ENCODE measurements at regions not wholly inside any gene's neighbourhood (a gene's known extent, or its start where the extent isn't known, plus 50 kb on each side); places are given as distances from the start of the nearest gene placed in this dataset.

DNA sequence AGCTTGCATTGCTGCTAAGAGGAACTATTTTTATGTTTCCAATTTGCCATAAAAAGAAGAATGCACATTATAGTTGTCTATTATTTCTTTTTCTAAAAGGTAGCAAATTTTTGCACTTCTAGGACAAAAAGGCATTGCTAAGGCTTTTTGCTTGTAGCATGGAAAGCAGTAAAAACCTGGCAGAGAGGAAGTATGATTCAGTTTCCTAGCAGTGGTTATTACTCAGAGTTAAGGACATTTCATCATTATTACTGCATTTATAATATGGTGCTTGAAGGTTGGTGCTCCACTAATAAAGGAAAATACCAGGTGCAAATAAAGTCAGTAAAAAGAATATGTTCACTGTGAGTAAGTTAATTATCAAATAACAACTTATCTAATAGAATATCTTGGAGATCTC, 179.8 kb upstream of the PLPPR1 start:
- CTCF ChIA-PET, result no interaction called here
- no peak for TF ChIP-seq L3MBTL2 (conservative IDR thresholded peaks at IDR 0.05)
- no peak for TF ChIP-seq BHLHE40 (IDR thresholded peaks at IDR 0.05; ENCODE audit: borderline replicate concordance)
- no peak for TF ChIP-seq LEF1 (IDR thresholded peaks at IDR 0.05; ENCODE audit: borderline replicate concordance)
- no peak for TF ChIP-seq FOXK2 (IDR thresholded peaks at IDR 0.05)
- no peak for TF ChIP-seq ZNF384 (IDR thresholded peaks at IDR 0.05)
- DNase-seq (ENCODE audit: extremely low spot score), result no peak
- POLR2A ChIA-PET, result no interaction called here

DNA sequence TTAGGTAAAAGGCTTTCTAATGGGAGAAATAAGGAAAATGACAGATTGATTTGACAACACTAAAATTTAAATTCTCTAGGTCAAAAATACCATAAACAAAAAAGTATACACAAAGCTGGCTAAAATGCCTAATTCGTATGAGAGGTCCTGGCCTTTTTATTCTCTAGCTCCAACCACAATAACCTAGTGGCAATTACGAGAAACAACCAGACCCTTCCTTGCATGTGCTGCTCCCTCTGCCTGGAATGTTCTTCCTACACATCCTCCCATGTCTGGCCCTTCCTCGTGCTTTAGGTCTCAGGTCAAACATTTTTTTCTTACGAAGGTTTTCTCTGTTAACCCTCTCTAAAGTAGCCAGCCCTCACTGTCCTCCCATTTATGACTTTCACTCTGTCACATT, 176.4 kb upstream of the PLPPR1 start:
- ChIA-PET POLR2A (no interaction called here), CTCF (no interaction called here)
- no peak for TF ChIP-seq HDGF (IDR thresholded peaks at IDR 0.05; ENCODE audit: borderline replicate concordance)
- TF ChIP-seq BHLHE40 (IDR thresholded peaks at IDR 0.05; ENCODE audit: borderline replicate concordance), result no peak
- TF ChIP-seq L3MBTL2 (conservative IDR thresholded peaks at IDR 0.05), result no peak
- no peak for TF ChIP-seq SUZ12 (IDR thresholded peaks at IDR 0.05)
- TF ChIP-seq LEF1 (IDR thresholded peaks at IDR 0.05; ENCODE audit: borderline replicate concordance), result no peak
- no peak for TF ChIP-seq NFRKB (IDR thresholded peaks at IDR 0.05)
- no peak for TF ChIP-seq FOXA1 (IDR thresholded peaks at IDR 0.05)
- no peak for TF ChIP-seq FOXM1 (IDR thresholded peaks at IDR 0.05; ENCODE audit: borderline replicate concordance)
- no peak for TF ChIP-seq ARNT (IDR thresholded peaks at IDR 0.05)
- TF ChIP-seq, protein P1, sequence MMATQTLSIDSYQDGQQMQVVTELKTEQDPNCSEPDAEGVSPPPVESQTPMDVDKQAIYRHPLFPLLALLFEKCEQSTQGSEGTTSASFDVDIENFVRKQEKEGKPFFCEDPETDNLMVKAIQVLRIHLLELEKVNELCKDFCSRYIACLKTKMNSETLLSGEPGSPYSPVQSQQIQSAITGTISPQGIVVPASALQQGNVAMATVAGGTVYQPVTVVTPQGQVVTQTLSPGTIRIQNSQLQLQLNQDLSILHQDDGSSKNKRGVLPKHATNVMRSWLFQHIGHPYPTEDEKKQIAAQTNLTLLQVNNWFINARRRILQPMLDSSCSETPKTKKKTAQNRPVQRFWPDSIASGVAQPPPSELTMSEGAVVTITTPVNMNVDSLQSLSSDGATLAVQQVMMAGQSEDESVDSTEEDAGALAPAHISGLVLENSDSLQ (IDR thresholded peaks at IDR 0.05), result no peak
- no peak for TF ChIP-seq ZNF384 (IDR thresholded peaks at IDR 0.05)
- TF ChIP-seq CTBP1 (IDR thresholded peaks at IDR 0.05; ENCODE audit: borderline replicate concordance), result no peak
- DNase-seq (ENCODE audit: extremely low spot score), result no peak

DNA sequence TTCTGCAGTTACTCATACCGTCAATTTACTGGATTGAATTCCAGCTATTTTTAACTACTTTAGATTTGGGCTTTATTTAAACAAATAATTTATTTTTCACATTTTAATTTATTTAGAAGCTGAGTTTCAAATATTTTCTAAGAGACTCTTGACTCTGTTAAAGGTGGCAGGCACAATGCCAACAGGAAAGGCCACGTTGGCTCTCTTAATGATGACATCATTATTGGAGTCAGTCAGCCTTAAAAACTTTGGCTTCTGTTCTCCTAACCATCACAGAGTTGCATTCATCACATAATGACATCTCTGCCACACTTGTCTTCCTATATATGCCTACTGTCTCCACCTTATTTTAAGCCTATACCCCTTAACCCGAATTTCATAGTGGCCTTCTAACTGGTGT, 172.3 kb upstream of the PLPPR1 start:
- ChIA-PET POLR2A (no interaction called here), CTCF (no interaction called here)
- no peak for DNase-seq (ENCODE audit: extremely low spot score)
- no peak for TF ChIP-seq LEF1 (IDR thresholded peaks at IDR 0.05; ENCODE audit: borderline replicate concordance)
- TF ChIP-seq ZNF384 (IDR thresholded peaks at IDR 0.05), result no peak
- no peak for TF ChIP-seq FOXA1 (IDR thresholded peaks at IDR 0.05)
- TF ChIP-seq ELF4 (IDR thresholded peaks at IDR 0.05), result no peak
- TF ChIP-seq TARDBP (IDR thresholded peaks at IDR 0.05), result no peak
- TF ChIP-seq HDGF (IDR thresholded peaks at IDR 0.05; ENCODE audit: borderline replicate concordance), result no peak
- no peak for TF ChIP-seq ARNT (IDR thresholded peaks at IDR 0.05)
- no peak for TF ChIP-seq FOXK2 (IDR thresholded peaks at IDR 0.05)
- no peak for TF ChIP-seq FOXM1 (IDR thresholded peaks at IDR 0.05; ENCODE audit: borderline replicate concordance)
- no peak for TF ChIP-seq CTBP1 (IDR thresholded peaks at IDR 0.05; ENCODE audit: borderline replicate concordance)
- TF ChIP-seq SP1 (IDR thresholded peaks at IDR 0.05), result no peak
- no peak for TF ChIP-seq BHLHE40 (IDR thresholded peaks at IDR 0.05; ENCODE audit: borderline replicate concordance)
- no peak for TF ChIP-seq L3MBTL2 (conservative IDR thresholded peaks at IDR 0.05)

DNA sequence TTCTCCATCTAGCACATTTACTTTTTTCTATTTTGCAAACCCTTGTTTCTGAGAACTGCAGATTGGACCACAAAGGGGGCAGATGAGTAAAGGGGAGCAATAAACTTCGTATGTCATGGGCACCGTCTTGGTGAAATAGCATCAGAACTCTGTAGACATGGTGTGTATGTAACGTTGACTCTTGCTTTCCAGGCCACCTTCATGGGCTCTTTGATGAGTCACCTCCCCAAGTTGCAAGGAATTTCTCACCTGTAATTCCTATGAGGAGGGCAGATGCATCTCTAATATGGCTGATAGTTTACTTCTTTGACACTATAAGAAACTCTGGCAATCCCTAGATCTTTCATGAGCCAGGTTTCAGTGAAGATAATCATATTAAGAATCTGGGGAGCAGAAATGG, 163.4 kb upstream of the PLPPR1 start:
- TF ChIP-seq HDGF (IDR thresholded peaks at IDR 0.05; ENCODE audit: borderline replicate concordance) (no peak), FOXM1 (IDR thresholded peaks at IDR 0.05; ENCODE audit: borderline replicate concordance) (no peak), ARNT (IDR thresholded peaks at IDR 0.05) (no peak), SP1 (IDR thresholded peaks at IDR 0.05) (no peak), BHLHE40 (IDR thresholded peaks at IDR 0.05; ENCODE audit: borderline replicate concordance) (no peak), NFRKB (IDR thresholded peaks at IDR 0.05) (no peak), TARDBP (IDR thresholded peaks at IDR 0.05) (no peak), SUZ12 (IDR thresholded peaks at IDR 0.05) (no peak), FOXA1 (IDR thresholded peaks at IDR 0.05) (no peak), FOXK2 (IDR thresholded peaks at IDR 0.05) (no peak), LEF1 (IDR thresholded peaks at IDR 0.05; ENCODE audit: borderline replicate concordance) (no peak), ZNF384 (IDR thresholded peaks at IDR 0.05) (no peak), L3MBTL2 (conservative IDR thresholded peaks at IDR 0.05) (no peak), ELF4 (IDR thresholded peaks at IDR 0.05) (no peak)
- TF ChIP-seq, protein P1 (IDR thresholded peaks at IDR 0.05), result no peak
- CTCF ChIA-PET, result no interaction called here
- POLR2A ChIA-PET, result no interaction called here
- no peak for DNase-seq (ENCODE audit: extremely low spot score)

DNA sequence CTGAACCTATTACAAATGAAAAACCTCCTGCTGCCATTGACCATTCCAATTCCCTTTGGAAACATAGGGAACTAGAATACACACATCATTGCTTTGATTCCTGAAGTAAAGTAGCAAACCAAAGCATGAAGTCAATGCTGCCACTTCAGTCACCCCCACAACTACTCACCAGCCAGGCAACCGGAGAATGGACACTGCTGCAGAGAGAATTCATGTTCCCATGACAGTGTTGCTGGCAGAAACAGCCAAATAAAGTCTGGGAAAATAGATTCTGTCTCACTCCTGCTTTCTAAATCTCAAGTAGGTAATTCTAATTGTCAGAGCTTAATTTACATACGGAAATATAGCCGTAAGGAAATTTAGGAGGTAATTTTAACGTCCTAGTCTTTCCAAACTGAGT, 162.9 kb upstream of the PLPPR1 start:
- POLR2A ChIA-PET, result no interaction called here
- DNase-seq (ENCODE audit: extremely low spot score), result no peak
- CTCF ChIA-PET, result no interaction called here
- TF ChIP-seq FOXK2 (IDR thresholded peaks at IDR 0.05) (no peak), BHLHE40 (IDR thresholded peaks at IDR 0.05; ENCODE audit: borderline replicate concordance) (no peak), FOXA1 (IDR thresholded peaks at IDR 0.05) (no peak), SUZ12 (IDR thresholded peaks at IDR 0.05) (no peak), CTBP1 (IDR thresholded peaks at IDR 0.05; ENCODE audit: borderline replicate concordance) (no peak), ARNT (IDR thresholded peaks at IDR 0.05) (no peak), FOXM1 (IDR thresholded peaks at IDR 0.05; ENCODE audit: borderline replicate concordance) (no peak), NFRKB (IDR thresholded peaks at IDR 0.05) (no peak), ELF4 (IDR thresholded peaks at IDR 0.05) (no peak), ZNF384 (IDR thresholded peaks at IDR 0.05) (no peak), HDGF (IDR thresholded peaks at IDR 0.05; ENCODE audit: borderline replicate concordance) (no peak), SP1 (IDR thresholded peaks at IDR 0.05) (no peak), L3MBTL2 (conservative IDR thresholded peaks at IDR 0.05) (no peak), TARDBP (IDR thresholded peaks at IDR 0.05) (no peak), LEF1 (IDR thresholded peaks at IDR 0.05; ENCODE audit: borderline replicate concordance) (no peak)
- TF ChIP-seq, protein P1 (IDR thresholded peaks at IDR 0.05), result no peak

DNA sequence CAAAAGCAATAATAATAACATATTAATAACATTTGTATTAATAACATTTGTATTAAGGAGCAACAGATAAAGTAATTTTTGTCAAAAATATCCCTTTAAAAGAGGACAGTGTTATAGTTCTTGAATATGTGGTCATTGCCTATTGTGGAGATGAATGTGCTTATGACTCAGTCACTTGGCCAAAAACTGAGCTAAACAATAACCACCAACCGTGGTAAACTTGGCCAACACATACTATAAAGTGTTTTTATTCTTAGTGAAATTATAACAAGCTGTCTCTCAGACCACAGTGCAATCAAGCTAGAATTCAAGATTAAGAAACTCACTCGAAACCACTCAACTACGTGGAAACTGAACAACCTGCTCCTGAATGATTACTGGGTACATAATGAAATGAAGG, 159.2 kb upstream of the PLPPR1 start:
- ChIA-PET CTCF (no interaction called here), POLR2A (no interaction called here)
- no peak for DNase-seq (ENCODE audit: extremely low spot score)
- TF ChIP-seq BHLHE40 (IDR thresholded peaks at IDR 0.05; ENCODE audit: borderline replicate concordance) (no peak), SUZ12 (IDR thresholded peaks at IDR 0.05) (no peak), FOXM1 (IDR thresholded peaks at IDR 0.05; ENCODE audit: borderline replicate concordance) (no peak), CTBP1 (IDR thresholded peaks at IDR 0.05; ENCODE audit: borderline replicate concordance) (no peak), L3MBTL2 (conservative IDR thresholded peaks at IDR 0.05) (no peak), SP1 (IDR thresholded peaks at IDR 0.05) (no peak), TARDBP (IDR thresholded peaks at IDR 0.05) (no peak), FOXK2 (IDR thresholded peaks at IDR 0.05) (no peak), FOXA1 (IDR thresholded peaks at IDR 0.05) (no peak), NFRKB (IDR thresholded peaks at IDR 0.05) (no peak), LEF1 (IDR thresholded peaks at IDR 0.05; ENCODE audit: borderline replicate concordance) (no peak)
- TF ChIP-seq, protein P1 (IDR thresholded peaks at IDR 0.05), result no peak
